ENCODE measurements at regions not wholly inside any gene's neighbourhood (a gene's known extent, or its start where the extent isn't known, plus 50 kb on each side); places are given as distances from the start of the nearest gene placed in this dataset.

DNA sequence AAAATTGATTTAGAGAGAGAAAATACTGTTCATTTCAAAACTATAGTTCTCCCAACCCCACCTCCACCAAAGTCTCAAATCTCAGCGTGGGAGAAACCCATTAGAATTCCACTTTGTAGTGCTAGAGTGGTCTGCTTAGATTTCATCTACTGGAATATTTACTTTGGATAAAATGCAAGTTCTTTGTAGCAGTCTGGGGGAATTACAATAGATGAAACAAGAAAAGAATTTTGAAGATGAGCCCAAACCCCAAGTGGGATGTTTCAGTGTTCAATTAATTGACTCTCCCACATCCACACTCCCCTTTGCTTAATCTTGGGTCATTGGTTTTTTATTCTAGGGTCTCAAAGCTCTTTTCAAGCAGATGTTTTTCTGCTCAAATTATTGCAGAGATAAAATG lies 97.8 kb downstream of the RPL22L1 start:
- BruUV-seq (replicated peaks), result no TSS peak
- no peak overlapping the region for H2AFZ ChIP-seq (ENCODE audit: low read depth, low read length)
- H3K4me3 ChIP-seq (replicated peaks in 1 of 3; ENCODE audit: insufficient read depth in 1 of 3, low read depth in 1 of 3, low read length in 3 of 3), result no peak overlapping the region
- no peaks in the 10 kb centered on the region for H3K9me1 ChIP-seq (replicated peaks; ENCODE audit: control insufficient read depth, extremely low read depth, insufficient read depth, low read length)
- H3K27ac ChIP-seq (ENCODE audit: insufficient read depth, low read depth, low read length), result no peak overlapping the region
- TF ChIP-seq EZH2 (IDR thresholded peaks at IDR 0.05; ENCODE audit: borderline replicate concordance, low read depth, low read length, severe bottlenecking) (no peak), FOS (IDR thresholded peaks at IDR 0.05; ENCODE audit: borderline replicate concordance, insufficient read depth, low read length) (no peak), JUN (IDR thresholded peaks at IDR 0.05; ENCODE audit: borderline replicate concordance, insufficient read depth, insufficient read length, low read depth) (no peak), POLR2AphosphoS5 (IDR thresholded peaks at IDR 0.05; ENCODE audit: insufficient read depth, low read depth, low read length) (no peak), GATA2 (IDR thresholded peaks at IDR 0.05; ENCODE audit: insufficient read depth, insufficient read length, low read depth, low read length) (no peak), MYC (IDR thresholded peaks at IDR 0.05; ENCODE audit: low read depth, low read length) (no peak), POLR2A (IDR thresholded peaks at IDR 0.05; ENCODE audit: low read depth, low read length) (no peak)
- TF ChIP-seq, protein P1, sequence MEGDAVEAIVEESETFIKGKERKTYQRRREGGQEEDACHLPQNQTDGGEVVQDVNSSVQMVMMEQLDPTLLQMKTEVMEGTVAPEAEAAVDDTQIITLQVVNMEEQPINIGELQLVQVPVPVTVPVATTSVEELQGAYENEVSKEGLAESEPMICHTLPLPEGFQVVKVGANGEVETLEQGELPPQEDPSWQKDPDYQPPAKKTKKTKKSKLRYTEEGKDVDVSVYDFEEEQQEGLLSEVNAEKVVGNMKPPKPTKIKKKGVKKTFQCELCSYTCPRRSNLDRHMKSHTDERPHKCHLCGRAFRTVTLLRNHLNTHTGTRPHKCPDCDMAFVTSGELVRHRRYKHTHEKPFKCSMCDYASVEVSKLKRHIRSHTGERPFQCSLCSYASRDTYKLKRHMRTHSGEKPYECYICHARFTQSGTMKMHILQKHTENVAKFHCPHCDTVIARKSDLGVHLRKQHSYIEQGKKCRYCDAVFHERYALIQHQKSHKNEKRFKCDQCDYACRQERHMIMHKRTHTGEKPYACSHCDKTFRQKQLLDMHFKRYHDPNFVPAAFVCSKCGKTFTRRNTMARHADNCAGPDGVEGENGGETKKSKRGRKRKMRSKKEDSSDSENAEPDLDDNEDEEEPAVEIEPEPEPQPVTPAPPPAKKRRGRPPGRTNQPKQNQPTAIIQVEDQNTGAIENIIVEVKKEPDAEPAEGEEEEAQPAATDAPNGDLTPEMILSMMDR (IDR thresholded peaks at IDR 0.05; ENCODE audit: extremely low read depth in 1 of 2, insufficient read depth in 1 of 2, low read depth in 1 of 2, low read length in 2 of 2), result no peak
- TF ChIP-seq, protein P2, sequence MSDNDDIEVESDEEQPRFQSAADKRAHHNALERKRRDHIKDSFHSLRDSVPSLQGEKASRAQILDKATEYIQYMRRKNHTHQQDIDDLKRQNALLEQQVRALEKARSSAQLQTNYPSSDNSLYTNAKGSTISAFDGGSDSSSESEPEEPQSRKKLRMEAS (IDR thresholded peaks at IDR 0.05; ENCODE audit: insufficient read depth, insufficient read length), result no peak
- H3K9ac ChIP-seq (replicated peaks; ENCODE audit: extremely low read depth, insufficient read depth, low read length), result no peak overlapping the region
- POLR2A ChIA-PET, result no interaction called here
- CTCF ChIA-PET, result interaction anchor here (0.9 to 1.3 kb wide), 2 partner anchors 9 to 265 kb away, joined by 3 read pairs; no protein-coding TSS in a partner anchor
- no peak for DNase-seq (ENCODE audit: low read depth, low spot score)
- no peak for FAIRE-seq
- H3K79me2 ChIP-seq (ENCODE audit: control insufficient read depth, insufficient read depth, low read length), result no peaks in the 10 kb centered on the region
- intact Hi-C loops (cut with micrococcal nuclease) (no loop called here), dilution Hi-C loops (cut with MboI; ENCODE audit: extremely low pct_ligation_motif_present, low sequenced_read_pairs) (no loop called here)
- no peaks in the 10 kb centered on the region for H3K9me3 ChIP-seq (replicated peaks; ENCODE audit: control insufficient read depth, insufficient read depth, low read length)
- no peaks in the 10 kb centered on the region for H3K27me3 ChIP-seq (ENCODE audit: control insufficient read depth in 2 of 2, insufficient read depth in 2 of 2, low read length in 2 of 2)
- H3K4me2 ChIP-seq (ENCODE audit: insufficient read depth, low read length), result no peak overlapping the region
- no peaks in the 10 kb centered on the region for H3K36me3 ChIP-seq (ENCODE audit: control insufficient read depth in 2 of 2, extremely low read depth in 1 of 2, insufficient read depth in 2 of 2, low read length in 2 of 2)
- H4K20me1 ChIP-seq (replicated peaks; ENCODE audit: control insufficient read depth, extremely low read depth, insufficient read depth, low read length), result no peaks in the 10 kb centered on the region
- no peaks in the 10 kb centered on the region for H3K4me1 ChIP-seq (ENCODE audit: control insufficient read depth, extremely low read depth, insufficient read depth, low read length)
